ENCODE measurements at regions not wholly inside any gene's neighbourhood (a gene's known extent, or its start where the extent isn't known, plus 50 kb on each side); places are given as distances from the start of the nearest gene placed in this dataset.

DNA sequence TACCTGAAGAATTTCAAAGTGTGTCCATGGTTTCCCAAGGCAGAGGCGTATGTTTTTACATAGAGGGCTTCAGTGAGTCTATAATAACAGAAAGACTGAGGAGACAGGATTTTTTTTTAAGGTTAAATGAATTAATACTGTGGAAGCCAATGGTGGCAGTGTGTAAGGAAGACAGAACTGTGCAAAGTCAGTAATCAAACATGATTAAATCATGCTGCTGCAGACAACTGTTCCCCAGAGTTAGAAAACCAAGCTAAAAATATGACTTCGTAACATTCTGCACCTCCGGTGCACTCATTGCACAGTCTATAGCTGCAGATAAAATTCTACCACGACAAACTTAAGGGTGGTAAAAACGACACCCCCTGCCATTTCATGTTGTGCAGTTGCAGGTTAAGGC is 309.6 kb upstream of the TRIB2 start:
- TF ChIP-seq, protein P1, sequence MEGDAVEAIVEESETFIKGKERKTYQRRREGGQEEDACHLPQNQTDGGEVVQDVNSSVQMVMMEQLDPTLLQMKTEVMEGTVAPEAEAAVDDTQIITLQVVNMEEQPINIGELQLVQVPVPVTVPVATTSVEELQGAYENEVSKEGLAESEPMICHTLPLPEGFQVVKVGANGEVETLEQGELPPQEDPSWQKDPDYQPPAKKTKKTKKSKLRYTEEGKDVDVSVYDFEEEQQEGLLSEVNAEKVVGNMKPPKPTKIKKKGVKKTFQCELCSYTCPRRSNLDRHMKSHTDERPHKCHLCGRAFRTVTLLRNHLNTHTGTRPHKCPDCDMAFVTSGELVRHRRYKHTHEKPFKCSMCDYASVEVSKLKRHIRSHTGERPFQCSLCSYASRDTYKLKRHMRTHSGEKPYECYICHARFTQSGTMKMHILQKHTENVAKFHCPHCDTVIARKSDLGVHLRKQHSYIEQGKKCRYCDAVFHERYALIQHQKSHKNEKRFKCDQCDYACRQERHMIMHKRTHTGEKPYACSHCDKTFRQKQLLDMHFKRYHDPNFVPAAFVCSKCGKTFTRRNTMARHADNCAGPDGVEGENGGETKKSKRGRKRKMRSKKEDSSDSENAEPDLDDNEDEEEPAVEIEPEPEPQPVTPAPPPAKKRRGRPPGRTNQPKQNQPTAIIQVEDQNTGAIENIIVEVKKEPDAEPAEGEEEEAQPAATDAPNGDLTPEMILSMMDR (IDR thresholded peaks at IDR 0.05; ENCODE audit: low read depth, low read length) = no peak
- no peak for TF ChIP-seq POLR2A (IDR thresholded peaks at IDR 0.05; ENCODE audit: extremely low read depth, insufficient read length)
